Esophagus mucosa (tissue), 1 donor: ENCODE measurements at regions not wholly inside any gene's neighbourhood (a gene's known extent, or its start where the extent isn't known, plus 50 kb on each side); places are given as distances from the start of the nearest gene placed in this dataset.

ENCODE experiments used
- ATAC-seq: fragments of 200-7000 bp; cut with Tn5 transposase; one replicate; pipeline ENCODE4 v1.9.1; 2020
- donor health status: DM: yes; HTN: yes; CAD: no.

GRCh38 chr7:49255054-49255453, 330.7 kb downstream of the CDC14C start:
- ATAC-seq = peak; percentile 41

GRCh38 chr7:49260538-49260937, 336.2 kb downstream of the CDC14C start:
- ATAC-seq = no peak

GRCh38 chr7:49261928-49262327, 337.6 kb downstream of the CDC14C start:
- no peak for ATAC-seq

GRCh38 chr7:49264530-49264929, 340.2 kb downstream of the CDC14C start:
- ATAC-seq = no peak

- no peak for ATAC-seq
Measured at GRCh38 chr7:49273897-49274296, 349.6 kb downstream of the CDC14C start.

- ATAC-seq = no peak
Measured at GRCh38 chr7:49279891-49280290, 355.5 kb downstream of the CDC14C start.

- no peak for ATAC-seq
Measured at GRCh38 chr7:49287653-49288052, 363.3 kb downstream of the CDC14C start.

- ATAC-seq = peak; percentile 62
Measured at GRCh38 chr7:49294611-49295010, 370.3 kb downstream of the CDC14C start.

- peak; percentile 86 for ATAC-seq
Measured at GRCh38 chr7:49295146-49295545, 370.8 kb downstream of the CDC14C start.

GRCh38 chr7:49297958-49298357, 373.6 kb downstream of the CDC14C start:
- peak; percentile 73 for ATAC-seq

GRCh38 chr7:49308787-49309186, 384.4 kb downstream of the CDC14C start:
- no peak for ATAC-seq

GRCh38 chr7:49320083-49320482, 395.7 kb downstream of the CDC14C start:
- ATAC-seq = no peak

- ATAC-seq = no peak
Measured at GRCh38 chr7:49321843-49322242, 397.5 kb downstream of the CDC14C start.

GRCh38 chr7:49322476-49322875, 398.1 kb downstream of the CDC14C start:
- no peak for ATAC-seq

GRCh38 chr7:49324040-49324439, 399.7 kb downstream of the CDC14C start:
- no peak for ATAC-seq

- peak; percentile 52 for ATAC-seq
Measured at GRCh38 chr7:49324707-49325106, 400.4 kb downstream of the CDC14C start.

- no peak for ATAC-seq
Measured at GRCh38 chr7:49325571-49325970, 401.2 kb downstream of the CDC14C start.

GRCh38 chr7:49327155-49327554, 402.8 kb downstream of the CDC14C start:
- ATAC-seq = no peak

- no peak for ATAC-seq
Measured at GRCh38 chr7:49333180-49333881, 409.0 kb downstream of the CDC14C start.

GRCh38 chr7:49341849-49342248, 417.5 kb downstream of the CDC14C start:
- no peak for ATAC-seq

GRCh38 chr7:49344556-49344955, 420.2 kb downstream of the CDC14C start:
- no peak for ATAC-seq

- no peak for ATAC-seq
Measured at GRCh38 chr7:49346195-49346899, 422.0 kb downstream of the CDC14C start.

- no peak for ATAC-seq
Measured at GRCh38 chr7:49367072-49367471, 406.4 kb upstream of the VWC2 start.

GRCh38 chr7:49371771-49372170, 401.7 kb upstream of the VWC2 start:
- no peak for ATAC-seq
